ENCODE measurements at regions not wholly inside any gene's neighbourhood (a gene's known extent, or its start where the extent isn't known, plus 50 kb on each side); places are given as distances from the start of the nearest gene placed in this dataset.

DNA sequence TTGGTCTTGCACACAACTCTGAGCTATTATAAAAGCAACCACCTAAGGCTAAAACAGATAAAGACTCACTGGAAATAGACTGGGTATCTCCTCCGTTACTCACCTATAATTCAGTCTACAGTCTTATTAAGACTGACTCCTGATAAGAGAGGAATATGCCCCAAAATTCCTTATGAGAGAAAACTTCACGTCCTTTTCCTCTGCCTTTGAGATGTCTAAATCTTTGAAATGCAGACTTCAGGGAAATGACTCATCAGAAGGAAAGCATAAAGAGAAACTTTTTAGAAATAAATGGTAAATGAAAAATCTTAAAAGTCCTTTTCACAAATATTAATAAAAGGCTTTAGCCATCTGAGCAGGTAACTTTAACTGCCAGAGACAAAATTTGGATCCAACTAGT is 187.5 kb upstream of the RTL1 start:
- TF ChIP-seq, protein P1, sequence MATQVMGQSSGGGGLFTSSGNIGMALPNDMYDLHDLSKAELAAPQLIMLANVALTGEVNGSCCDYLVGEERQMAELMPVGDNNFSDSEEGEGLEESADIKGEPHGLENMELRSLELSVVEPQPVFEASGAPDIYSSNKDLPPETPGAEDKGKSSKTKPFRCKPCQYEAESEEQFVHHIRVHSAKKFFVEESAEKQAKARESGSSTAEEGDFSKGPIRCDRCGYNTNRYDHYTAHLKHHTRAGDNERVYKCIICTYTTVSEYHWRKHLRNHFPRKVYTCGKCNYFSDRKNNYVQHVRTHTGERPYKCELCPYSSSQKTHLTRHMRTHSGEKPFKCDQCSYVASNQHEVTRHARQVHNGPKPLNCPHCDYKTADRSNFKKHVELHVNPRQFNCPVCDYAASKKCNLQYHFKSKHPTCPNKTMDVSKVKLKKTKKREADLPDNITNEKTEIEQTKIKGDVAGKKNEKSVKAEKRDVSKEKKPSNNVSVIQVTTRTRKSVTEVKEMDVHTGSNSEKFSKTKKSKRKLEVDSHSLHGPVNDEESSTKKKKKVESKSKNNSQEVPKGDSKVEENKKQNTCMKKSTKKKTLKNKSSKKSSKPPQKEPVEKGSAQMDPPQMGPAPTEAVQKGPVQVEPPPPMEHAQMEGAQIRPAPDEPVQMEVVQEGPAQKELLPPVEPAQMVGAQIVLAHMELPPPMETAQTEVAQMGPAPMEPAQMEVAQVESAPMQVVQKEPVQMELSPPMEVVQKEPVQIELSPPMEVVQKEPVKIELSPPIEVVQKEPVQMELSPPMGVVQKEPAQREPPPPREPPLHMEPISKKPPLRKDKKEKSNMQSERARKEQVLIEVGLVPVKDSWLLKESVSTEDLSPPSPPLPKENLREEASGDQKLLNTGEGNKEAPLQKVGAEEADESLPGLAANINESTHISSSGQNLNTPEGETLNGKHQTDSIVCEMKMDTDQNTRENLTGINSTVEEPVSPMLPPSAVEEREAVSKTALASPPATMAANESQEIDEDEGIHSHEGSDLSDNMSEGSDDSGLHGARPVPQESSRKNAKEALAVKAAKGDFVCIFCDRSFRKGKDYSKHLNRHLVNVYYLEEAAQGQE (IDR thresholded peaks at IDR 0.05; ENCODE audit: insufficient read depth in 1 of 2, low read depth in 2 of 2, low read length in 2 of 2), result no peak
- no peak for TF ChIP-seq TAF1 (IDR thresholded peaks at IDR 0.05; ENCODE audit: borderline replicate concordance, insufficient read depth, low read length)
- TF ChIP-seq POLR2AphosphoS5 (IDR thresholded peaks at IDR 0.05; ENCODE audit: low read depth, low read length), result no peak

All from PFSK-1 (cell line).